ENCODE measurements at regions not wholly inside any gene's neighbourhood (a gene's known extent, or its start where the extent isn't known, plus 50 kb on each side); places are given as distances from the start of the nearest gene placed in this dataset.

- no peaks in the 10 kb centered on the region for H3K9me3 ChIP-seq (ENCODE audit: insufficient read depth, low read depth, low read length)
- no peak overlapping the region for H3K9ac ChIP-seq (ENCODE audit: low read depth, low read length, poor library complexity, severe bottlenecking)
- no peaks in the 10 kb centered on the region for H3K9me2 ChIP-seq (replicated peaks; ENCODE audit: low read depth, low read length)
- H4K20me1 ChIP-seq (ENCODE audit: insufficient read depth, low read length, poor library complexity, severe bottlenecking): no peaks in the 10 kb centered on the region
- H3K79me2 ChIP-seq (ENCODE audit: insufficient read depth, low read length): no peaks in the 10 kb centered on the region
- no peak overlapping the region for H3K4me3 ChIP-seq (ENCODE audit: low read length, poor library complexity, severe bottlenecking)
- H3K36me3 ChIP-seq (ENCODE audit: insufficient read depth, low read length): no peaks in the 10 kb centered on the region
- H3K27me3 ChIP-seq (ENCODE audit: insufficient read depth, low read length, poor library complexity, severe bottlenecking): no peaks in the 10 kb centered on the region
- H3K4me1 ChIP-seq (ENCODE audit: insufficient read depth, low read length, poor library complexity, severe bottlenecking): no peaks in the 10 kb centered on the region
- no peak overlapping the region for H2AFZ ChIP-seq (ENCODE audit: low read length)
- no peak for TF ChIP-seq EZH2phosphoT487 (IDR thresholded peaks at IDR 0.05; ENCODE audit: borderline replicate concordance)
- TF ChIP-seq, protein P1, sequence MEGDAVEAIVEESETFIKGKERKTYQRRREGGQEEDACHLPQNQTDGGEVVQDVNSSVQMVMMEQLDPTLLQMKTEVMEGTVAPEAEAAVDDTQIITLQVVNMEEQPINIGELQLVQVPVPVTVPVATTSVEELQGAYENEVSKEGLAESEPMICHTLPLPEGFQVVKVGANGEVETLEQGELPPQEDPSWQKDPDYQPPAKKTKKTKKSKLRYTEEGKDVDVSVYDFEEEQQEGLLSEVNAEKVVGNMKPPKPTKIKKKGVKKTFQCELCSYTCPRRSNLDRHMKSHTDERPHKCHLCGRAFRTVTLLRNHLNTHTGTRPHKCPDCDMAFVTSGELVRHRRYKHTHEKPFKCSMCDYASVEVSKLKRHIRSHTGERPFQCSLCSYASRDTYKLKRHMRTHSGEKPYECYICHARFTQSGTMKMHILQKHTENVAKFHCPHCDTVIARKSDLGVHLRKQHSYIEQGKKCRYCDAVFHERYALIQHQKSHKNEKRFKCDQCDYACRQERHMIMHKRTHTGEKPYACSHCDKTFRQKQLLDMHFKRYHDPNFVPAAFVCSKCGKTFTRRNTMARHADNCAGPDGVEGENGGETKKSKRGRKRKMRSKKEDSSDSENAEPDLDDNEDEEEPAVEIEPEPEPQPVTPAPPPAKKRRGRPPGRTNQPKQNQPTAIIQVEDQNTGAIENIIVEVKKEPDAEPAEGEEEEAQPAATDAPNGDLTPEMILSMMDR (conservative IDR thresholded peaks at IDR 0.05; ENCODE audit: low read length): no peak
- no peak overlapping the region for H3K4me2 ChIP-seq (ENCODE audit: low read depth, low read length, poor library complexity, severe bottlenecking)
- H3F3A ChIP-seq (ENCODE audit: low read depth): no peaks in the 10 kb centered on the region
These were observed 336.1 kb downstream of the CDC5L start for GRCh38 chr6:44723439-44724197.

DNA sequence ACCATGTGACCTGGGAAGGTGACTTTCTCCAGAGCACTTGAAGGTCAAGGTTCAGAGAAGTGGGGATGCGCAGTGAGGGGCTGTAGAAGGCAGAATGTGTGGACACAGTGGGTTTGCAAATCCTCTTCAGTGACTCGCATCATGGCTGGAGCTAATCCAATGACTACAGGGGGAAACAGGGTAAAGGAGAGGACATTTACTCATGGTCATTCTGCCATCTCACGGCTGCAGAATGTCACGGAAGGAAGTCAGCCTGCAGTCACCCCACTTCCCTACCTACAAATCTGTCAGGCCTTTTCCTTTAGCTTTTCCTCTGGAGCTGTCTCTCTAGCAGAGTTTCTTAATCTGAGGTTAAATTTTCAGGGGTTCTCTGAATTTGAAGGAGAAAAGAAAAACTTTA lies 337.6 kb downstream of the CDC5L start:
- Histone ChIP-seq H3K9me3 (ENCODE audit: insufficient read depth, low read depth, low read length) (no peaks in the 10 kb centered on the region), H3K36me3 (ENCODE audit: insufficient read depth, low read length) (no peaks in the 10 kb centered on the region), H3K9ac (ENCODE audit: low read depth, low read length, poor library complexity, severe bottlenecking) (no peak overlapping the region), H3K4me3 (ENCODE audit: low read length, poor library complexity, severe bottlenecking) (no peak overlapping the region), H3K4me2 (ENCODE audit: low read depth, low read length, poor library complexity, severe bottlenecking) (no peak overlapping the region), H3K9me2 (replicated peaks; ENCODE audit: low read depth, low read length) (no peaks in the 10 kb centered on the region), H3F3A (ENCODE audit: low read depth) (no peaks in the 10 kb centered on the region), H4K20me1 (ENCODE audit: insufficient read depth, low read length, poor library complexity, severe bottlenecking) (no peaks in the 10 kb centered on the region), H3K4me1 (ENCODE audit: insufficient read depth, low read length, poor library complexity, severe bottlenecking) (no peaks in the 10 kb centered on the region), H3K79me2 (ENCODE audit: insufficient read depth, low read length) (no peaks in the 10 kb centered on the region), H3K27me3 (ENCODE audit: insufficient read depth, low read length, poor library complexity, severe bottlenecking) (no peaks in the 10 kb centered on the region), H2AFZ (ENCODE audit: low read length) (no peak overlapping the region)
- TF ChIP-seq, protein P1 (conservative IDR thresholded peaks at IDR 0.05; ENCODE audit: low read length): no peak
- TF ChIP-seq EZH2phosphoT487 (IDR thresholded peaks at IDR 0.05; ENCODE audit: borderline replicate concordance): no peak

- Histone ChIP-seq H3K9me2 (replicated peaks; ENCODE audit: low read depth, low read length) (no peaks in the 10 kb centered on the region), H3K36me3 (ENCODE audit: insufficient read depth, low read length) (no peaks in the 10 kb centered on the region), H3K9ac (ENCODE audit: low read depth, low read length, poor library complexity, severe bottlenecking) (no peak overlapping the region), H3K4me3 (ENCODE audit: low read length, poor library complexity, severe bottlenecking) (no peak overlapping the region), H3K4me2 (ENCODE audit: low read depth, low read length, poor library complexity, severe bottlenecking) (no peak overlapping the region), H3K4me1 (ENCODE audit: insufficient read depth, low read length, poor library complexity, severe bottlenecking) (peaks cover 21% of the 10 kb centered on the region), H3K27me3 (ENCODE audit: insufficient read depth, low read length, poor library complexity, severe bottlenecking) (no peaks in the 10 kb centered on the region), H2AFZ (ENCODE audit: low read length) (no peak overlapping the region), H3F3A (ENCODE audit: low read depth) (no peaks in the 10 kb centered on the region), H4K20me1 (ENCODE audit: insufficient read depth, low read length, poor library complexity, severe bottlenecking) (no peaks in the 10 kb centered on the region), H3K9me3 (ENCODE audit: insufficient read depth, low read depth, low read length) (no peaks in the 10 kb centered on the region), H3K79me2 (ENCODE audit: insufficient read depth, low read length) (no peaks in the 10 kb centered on the region)
- TF ChIP-seq, protein P1 (conservative IDR thresholded peaks at IDR 0.05; ENCODE audit: low read length): no peak
- TF ChIP-seq EZH2phosphoT487 (IDR thresholded peaks at IDR 0.05; ENCODE audit: borderline replicate concordance): no peak
These were observed 340.4 kb downstream of the CDC5L start for GRCh38 chr6:44727651-44728630.

Measured in Loucy (cell line).